DND-41 (cell line): ENCODE measurements at regions not wholly inside any gene's neighbourhood (a gene's known extent, or its start where the extent isn't known, plus 50 kb on each side); places are given as distances from the start of the nearest gene placed in this dataset.

Source experiments
- ATAC-seq: fragments of 200-7000 bp; cut with Tn5 transposase; 3 replicates; pipeline ENCODE4 v1.9.1; 2021; ENCODE audit warnings: low read depth; ENCODE audit not compliant: insufficient read depth
- DNase-seq: peaks from one replicate; pipeline ENCODE4 v3.0.0-alpha.2; 2020
- H2AFZ ChIP-seq: 2 replicates; pipeline ENCODE4 v1.6.0; 2012; ENCODE audit warnings: low read depth, low read length
- H3K27ac ChIP-seq: 2 replicates; pipeline ENCODE4 v1.5.1; 2012; ENCODE audit warnings: low read length, inconsistent platforms
- H3K27me3 ChIP-seq: fragments of 200-600 bp; sonication (generic); 2 replicates; pipeline ENCODE4 v1.6.0; 2012; ENCODE audit warnings: low read length, mild to moderate bottlenecking, inconsistent platforms; ENCODE audit not compliant: insufficient read depth, poor library complexity
- H3K36me3 ChIP-seq: 2 replicates; pipeline ENCODE4 v1.5.1; 2012; ENCODE audit warnings: low read length, inconsistent platforms; ENCODE audit not compliant: insufficient read depth
- H3K4me1 ChIP-seq: 2 replicates; pipeline ENCODE4 v1.5.1; 2012; ENCODE audit warnings: mild to moderate bottlenecking, low read length; ENCODE audit not compliant: insufficient read depth
- H3K4me2 ChIP-seq: 2 replicates; pipeline ENCODE4 v1.6.0; 2012; ENCODE audit warnings: mild to moderate bottlenecking, moderate library complexity, low read length, inconsistent platforms; ENCODE audit not compliant: insufficient read depth
- H3K4me3 ChIP-seq, 2 experiments: fragments of 200-600 bp in 1 of 2; shearing (Covaris generic) in 1 of 2; 2 replicates each; pipeline ENCODE4 v1.5.1; 2012 to 2016; ENCODE audit warnings: inconsistent platforms in 2 of 2, low read length in 2 of 2, mild to moderate bottlenecking in 2 of 2, low read depth in 1 of 2, moderate library complexity in 1 of 2
- H3K79me2 ChIP-seq: 2 replicates; pipeline ENCODE4 v1.6.0; 2012; ENCODE audit warnings: low read length, inconsistent platforms; ENCODE audit not compliant: insufficient read depth
- H3K9ac ChIP-seq: 2 replicates; pipeline ENCODE4 v1.6.0; 2012; ENCODE audit warnings: low read depth, mild to moderate bottlenecking, inconsistent platforms, low read length, moderate library complexity
- H3K9me3 ChIP-seq: 2 replicates; pipeline ENCODE4 v1.5.1; 2012; ENCODE audit warnings: low read length, moderate library complexity, mild to moderate bottlenecking, inconsistent platforms; ENCODE audit not compliant: insufficient read depth, severe bottlenecking
- H4K20me1 ChIP-seq: 2 replicates; pipeline ENCODE4 v1.6.0; 2012; ENCODE audit warnings: low read length; ENCODE audit not compliant: insufficient read depth
- EZH2 ChIP-seq: IDR thresholded peaks from 3 replicates; pipeline ENCODE4 v1.6.1; 2012; ENCODE audit warnings: borderline replicate concordance, low read depth, mild to moderate bottlenecking, moderate library complexity, low read length, inconsistent platforms; ENCODE audit not compliant: severe bottlenecking
- TF ChIP-seq, protein P1 (sequence below): IDR thresholded peaks from 2 replicates; pipeline ENCODE4 v1.5.1; 2012; ENCODE audit warnings: borderline replicate concordance, low read length, moderate library complexity, mild to moderate bottlenecking; ENCODE audit not compliant: poor library complexity, severe bottlenecking; ENCODE audit errors: extremely low read depth

DNA sequence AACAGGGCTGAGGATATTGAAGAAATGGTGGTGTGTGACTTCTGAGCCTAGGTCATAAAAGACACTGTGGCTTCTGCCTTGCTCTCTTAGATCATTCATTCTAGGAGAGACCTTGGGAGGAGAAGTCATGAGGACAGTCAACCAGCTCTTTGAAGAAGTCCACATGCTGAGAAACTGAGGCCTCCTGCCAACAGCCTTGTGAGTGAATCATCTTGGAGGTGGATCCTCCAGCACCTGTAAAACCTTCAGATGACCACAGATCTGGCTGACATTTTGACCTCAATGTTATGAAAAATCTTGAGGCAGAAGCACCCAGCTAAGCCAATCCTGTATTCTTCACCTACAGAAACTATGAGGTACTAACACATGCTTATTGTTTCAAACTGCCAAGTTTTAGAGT lies 165.9 kb downstream of the CARTPT start:
- Histone ChIP-seq H3K4me3 (no peak overlapping the region), H3K36me3 (no peaks in the 10 kb centered on the region), H3K79me2 (no peaks in the 10 kb centered on the region), H3K27me3 (no peaks in the 10 kb centered on the region), H3K27ac (no peak overlapping the region), H3K4me1 (no peaks in the 10 kb centered on the region), H4K20me1 (no peaks in the 10 kb centered on the region), H3K9me3 (no peaks in the 10 kb centered on the region), H2AFZ (no peak overlapping the region), H3K9ac (no peak overlapping the region), H3K4me2 (no peak overlapping the region)
- no peak for ATAC-seq
- no peak for DNase-seq
- TF ChIP-seq, protein P1, sequence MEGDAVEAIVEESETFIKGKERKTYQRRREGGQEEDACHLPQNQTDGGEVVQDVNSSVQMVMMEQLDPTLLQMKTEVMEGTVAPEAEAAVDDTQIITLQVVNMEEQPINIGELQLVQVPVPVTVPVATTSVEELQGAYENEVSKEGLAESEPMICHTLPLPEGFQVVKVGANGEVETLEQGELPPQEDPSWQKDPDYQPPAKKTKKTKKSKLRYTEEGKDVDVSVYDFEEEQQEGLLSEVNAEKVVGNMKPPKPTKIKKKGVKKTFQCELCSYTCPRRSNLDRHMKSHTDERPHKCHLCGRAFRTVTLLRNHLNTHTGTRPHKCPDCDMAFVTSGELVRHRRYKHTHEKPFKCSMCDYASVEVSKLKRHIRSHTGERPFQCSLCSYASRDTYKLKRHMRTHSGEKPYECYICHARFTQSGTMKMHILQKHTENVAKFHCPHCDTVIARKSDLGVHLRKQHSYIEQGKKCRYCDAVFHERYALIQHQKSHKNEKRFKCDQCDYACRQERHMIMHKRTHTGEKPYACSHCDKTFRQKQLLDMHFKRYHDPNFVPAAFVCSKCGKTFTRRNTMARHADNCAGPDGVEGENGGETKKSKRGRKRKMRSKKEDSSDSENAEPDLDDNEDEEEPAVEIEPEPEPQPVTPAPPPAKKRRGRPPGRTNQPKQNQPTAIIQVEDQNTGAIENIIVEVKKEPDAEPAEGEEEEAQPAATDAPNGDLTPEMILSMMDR, result no peak
- no peak for TF ChIP-seq EZH2

DNA sequence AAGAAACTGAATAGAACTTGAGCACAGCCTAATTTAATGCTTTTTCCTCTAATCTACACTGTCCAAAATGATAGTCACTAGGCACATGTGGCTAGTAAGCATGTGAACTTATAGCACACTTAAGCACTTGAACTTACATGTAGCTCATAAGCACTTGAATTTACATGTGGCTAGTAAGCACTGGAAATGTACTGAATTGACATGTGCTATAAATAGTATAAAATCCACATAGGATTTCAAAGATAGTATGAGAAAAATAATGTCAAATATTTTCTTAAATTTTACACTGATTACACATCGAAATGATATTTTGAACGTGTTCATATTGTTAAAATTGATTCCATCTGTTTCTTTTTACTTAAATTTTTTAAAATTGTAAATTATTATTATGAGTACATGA lies 167.3 kb downstream of the CARTPT start:
- no peak for DNase-seq
- H3K4me1 ChIP-seq, result no peaks in the 10 kb centered on the region
- H2AFZ ChIP-seq, result no peak overlapping the region
- no peaks in the 10 kb centered on the region for H3K79me2 ChIP-seq
- H4K20me1 ChIP-seq, result no peaks in the 10 kb centered on the region
- no peaks in the 10 kb centered on the region for H3K36me3 ChIP-seq
- H3K27me3 ChIP-seq, result no peaks in the 10 kb centered on the region
- no peak overlapping the region for H3K9ac ChIP-seq
- no peak overlapping the region for H3K4me3 ChIP-seq
- no peaks in the 10 kb centered on the region for H3K9me3 ChIP-seq
- no peak for ATAC-seq
- TF ChIP-seq, protein P1, result no peak
- no peak for TF ChIP-seq EZH2
- no peak overlapping the region for H3K4me2 ChIP-seq
- H3K27ac ChIP-seq, result no peak overlapping the region

DNA sequence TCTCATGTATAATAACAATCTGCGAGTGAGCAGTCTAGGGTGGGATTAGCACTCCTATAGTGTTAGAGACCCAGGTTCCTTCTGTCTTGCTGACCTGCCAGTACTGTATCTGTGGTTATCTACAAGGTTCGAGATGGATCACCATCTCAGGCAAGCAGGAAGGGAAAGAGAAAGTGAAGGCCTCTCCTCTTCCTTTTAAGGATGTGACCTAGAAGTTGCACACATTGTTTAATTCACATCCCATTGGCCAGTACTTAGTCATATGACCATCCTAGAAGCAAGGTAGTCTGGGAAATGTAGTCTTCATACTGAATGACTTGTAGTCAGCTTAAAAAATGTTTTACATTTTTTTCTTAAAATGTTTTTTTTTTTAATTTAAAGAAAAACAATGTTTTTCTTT lies 168.6 kb downstream of the CARTPT start:
- ATAC-seq (peak; percentile 98), DNase-seq (peak; percentile 23)
- Histone ChIP-seq H3K36me3 (no peaks in the 10 kb centered on the region), H3K9me3 (no peaks in the 10 kb centered on the region), H2AFZ (peak overlapping the region; percentile 56; the same call in 1 of the 2 replicates), H3K4me1 (no peaks in the 10 kb centered on the region), H3K27ac (no peak overlapping the region), H3K27me3 (no peaks in the 10 kb centered on the region), H3K9ac (no peak overlapping the region), H3K79me2 (no peaks in the 10 kb centered on the region), H3K4me2 (peak overlapping the region; percentile 49; the same call in 1 of the 2 replicates), H4K20me1 (no peaks in the 10 kb centered on the region), H3K4me3 (no peak overlapping the region)
- TF ChIP-seq, protein P1, result no peak
- no peak for TF ChIP-seq EZH2

DNA sequence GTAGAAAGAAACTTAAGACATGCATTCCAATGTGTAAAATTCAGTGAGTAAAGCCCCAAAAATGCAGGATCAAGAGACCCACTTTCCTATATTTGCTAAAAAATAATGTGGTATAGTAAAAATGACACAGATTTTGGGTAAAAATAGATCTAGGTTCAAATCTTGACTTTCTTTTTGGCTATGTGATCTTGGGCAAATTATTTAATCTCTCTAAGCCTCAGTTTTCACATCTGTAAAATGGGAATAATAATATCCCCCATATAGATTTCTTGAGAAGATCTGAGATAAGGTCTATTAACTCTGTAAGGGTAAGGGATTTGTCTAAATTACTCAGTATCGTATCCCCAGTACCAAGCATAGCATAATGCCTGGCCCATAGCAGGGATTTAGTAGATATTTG lies 172.3 kb downstream of the CARTPT start:
- Histone ChIP-seq H3K9me3 (no peaks in the 10 kb centered on the region), H3K79me2 (no peaks in the 10 kb centered on the region), H3K36me3 (no peaks in the 10 kb centered on the region), H3K27ac (no peak overlapping the region), H3K4me3 (no peak overlapping the region), H3K9ac (no peak overlapping the region), H2AFZ (no peak overlapping the region), H3K4me2 (no peak overlapping the region), H4K20me1 (no peaks in the 10 kb centered on the region), H3K27me3 (no peaks in the 10 kb centered on the region), H3K4me1 (no peaks in the 10 kb centered on the region)
- ATAC-seq, result no peak
- TF ChIP-seq, protein P1, result no peak
- TF ChIP-seq EZH2, result no peak
- no peak for DNase-seq
